ENCODE measurements at regions not wholly inside any gene's neighbourhood (a gene's known extent, or its start where the extent isn't known, plus 50 kb on each side); places are given as distances from the start of the nearest gene placed in this dataset.

DNA sequence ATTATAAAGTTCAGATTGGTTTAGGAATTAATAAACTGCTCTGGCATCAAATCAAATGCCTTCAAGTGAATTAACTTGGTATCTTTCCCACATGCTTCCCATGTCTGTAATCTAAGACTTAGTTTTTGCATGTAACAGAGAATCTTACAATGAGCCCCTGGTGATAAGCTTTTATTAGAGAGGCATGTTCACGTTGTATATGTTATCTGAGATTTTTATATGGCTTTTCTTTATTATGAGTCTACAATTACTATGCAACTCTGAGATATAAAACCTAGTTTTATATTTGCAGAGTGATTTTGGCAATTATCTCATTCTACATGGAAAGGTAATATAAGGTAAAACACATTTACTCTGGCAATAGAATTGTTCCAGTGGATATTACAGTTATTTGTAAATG lies 1578.4 kb upstream of the IGFBP7 start:
- DNase-seq = no peak

DNA sequence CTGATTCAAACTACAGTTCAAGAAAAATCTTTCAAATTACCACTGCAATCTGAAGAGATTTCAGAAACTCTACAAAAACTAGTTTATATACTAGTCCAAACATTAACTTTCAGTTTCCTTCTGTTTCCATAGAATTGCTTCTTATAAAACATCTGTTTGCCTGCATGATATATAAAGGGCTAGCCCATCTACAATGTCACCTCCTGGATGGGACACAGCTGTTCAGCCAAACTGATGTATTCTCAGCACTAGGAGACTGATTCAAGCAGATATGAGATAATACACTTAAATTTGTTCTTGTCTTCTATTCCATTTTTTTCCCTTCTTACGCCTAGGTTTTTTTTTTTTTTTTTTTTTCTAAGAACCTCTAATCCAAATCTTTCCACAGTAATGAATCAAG lies 1569.7 kb upstream of the IGFBP7 start:
- DNase-seq = no peak

DNA sequence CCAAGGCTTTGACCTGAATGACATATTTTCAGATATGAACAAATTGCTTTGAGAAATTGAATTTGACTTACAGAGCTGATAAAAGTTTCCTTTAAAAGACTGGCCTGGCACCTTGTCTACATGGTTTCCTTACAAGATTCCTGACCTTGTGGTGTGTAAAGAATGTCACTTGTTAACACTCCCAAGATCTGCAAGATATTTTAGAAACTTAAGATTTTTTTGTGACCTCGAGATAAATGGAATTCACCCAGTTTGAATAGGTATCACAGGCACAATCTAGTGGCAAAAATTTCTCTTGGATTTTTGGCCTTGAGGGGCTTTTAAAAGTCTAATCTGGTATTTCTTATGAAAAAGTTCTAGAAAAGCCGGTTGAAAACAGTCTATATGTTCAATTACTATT lies 1568.9 kb upstream of the IGFBP7 start:
- no peak for DNase-seq

DNA sequence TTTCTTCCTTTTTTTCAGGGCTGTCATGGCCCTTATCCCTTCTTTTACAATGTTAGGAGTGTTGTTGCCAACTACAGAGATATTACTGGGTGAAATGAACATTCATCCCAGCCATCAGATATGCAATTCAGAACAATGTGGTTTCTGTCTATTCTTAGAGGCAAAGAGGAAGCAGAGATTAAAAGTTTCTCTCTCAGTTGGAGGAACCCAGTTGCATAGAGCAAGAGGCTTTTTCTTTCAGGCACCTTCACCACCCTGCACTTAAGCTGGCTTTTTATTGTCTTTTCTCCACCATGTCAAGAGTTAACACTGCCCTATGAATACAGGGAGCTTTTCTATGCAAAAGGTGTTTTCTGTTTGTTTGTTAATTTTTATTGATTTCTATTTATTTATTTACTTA lies 1559.6 kb upstream of the IGFBP7 start:
- DNase-seq = no peak

DNA sequence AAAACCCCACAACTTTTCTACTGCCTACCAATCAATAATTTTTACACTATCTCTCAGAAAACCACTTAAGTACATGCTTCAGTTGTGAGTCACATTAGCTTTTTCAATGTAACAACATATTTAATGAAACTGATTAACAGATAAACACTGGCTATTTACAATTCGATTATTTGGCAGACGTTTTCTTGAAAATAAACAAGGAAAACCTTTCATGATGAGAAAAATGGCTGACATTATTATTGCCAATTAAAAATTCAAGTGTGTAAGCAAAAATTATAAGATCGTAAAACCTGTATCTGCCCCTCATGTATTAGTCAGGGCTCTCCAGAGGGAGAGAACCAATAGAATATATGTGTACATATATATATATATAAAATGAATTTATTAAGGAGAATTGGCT lies 1555.5 kb upstream of the IGFBP7 start:
- no peak for DNase-seq

DNA sequence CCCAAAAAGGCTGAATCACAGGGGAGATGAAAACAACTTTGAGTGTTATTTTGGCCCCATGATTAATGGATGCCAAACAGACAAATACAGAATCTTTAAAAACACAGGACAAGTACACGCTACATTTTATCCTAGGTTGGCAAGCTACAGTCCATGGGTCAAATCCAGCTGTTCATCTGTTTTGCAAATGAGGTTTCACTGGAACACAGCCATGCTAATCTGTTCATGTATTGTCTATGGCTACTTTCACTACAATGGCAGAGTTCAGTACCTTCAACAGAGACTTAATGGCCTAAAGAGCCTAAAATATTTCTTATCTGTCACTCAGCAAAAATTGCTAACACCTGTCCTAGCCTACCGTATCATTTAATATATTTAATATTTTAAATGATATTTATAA lies 1548.5 kb upstream of the IGFBP7 start:
- peak in 1 of 14 donors; percentile 1 for DNase-seq

DNA sequence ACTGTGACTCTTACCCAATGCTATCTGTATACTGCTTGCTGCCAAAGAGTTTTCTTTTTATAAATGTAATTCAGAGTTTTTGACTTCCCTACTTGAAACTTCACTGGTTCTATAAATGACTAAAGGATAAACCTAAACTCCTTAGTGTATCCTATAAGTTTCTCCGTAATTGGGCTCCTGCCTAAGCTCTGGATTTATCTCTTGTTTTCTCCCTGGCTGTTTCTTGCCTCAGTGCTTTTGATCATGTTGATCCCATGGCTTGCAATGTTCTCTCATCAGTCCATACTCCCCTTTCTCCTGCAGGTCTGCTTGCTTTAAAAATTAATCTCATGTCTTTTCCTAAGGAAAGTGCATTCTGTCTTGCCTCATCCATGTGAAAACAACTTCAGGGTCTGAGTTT lies 1543.1 kb upstream of the IGFBP7 start:
- no peak for DNase-seq

DNA sequence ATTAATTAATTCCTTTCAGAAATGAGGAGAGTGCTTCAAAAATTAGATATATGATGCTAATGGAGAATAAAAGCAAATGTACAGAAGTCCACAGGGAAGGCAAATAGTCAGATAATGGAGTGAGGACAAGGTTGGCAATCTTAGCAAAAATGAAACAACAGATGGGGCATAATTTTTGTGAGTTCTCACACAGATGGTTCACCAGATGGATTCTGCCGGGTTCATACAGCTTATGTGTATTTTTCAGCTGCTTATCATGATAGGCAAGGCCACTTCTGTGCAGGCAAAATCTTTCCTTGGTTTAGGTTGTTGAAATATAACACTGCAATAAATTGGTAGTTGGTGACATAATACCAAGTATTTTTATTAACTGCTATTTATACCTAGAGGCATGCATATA lies 1539.0 kb upstream of the IGFBP7 start:
- DNase-seq = peak in 1 of 14 donors; percentile 89

DNA sequence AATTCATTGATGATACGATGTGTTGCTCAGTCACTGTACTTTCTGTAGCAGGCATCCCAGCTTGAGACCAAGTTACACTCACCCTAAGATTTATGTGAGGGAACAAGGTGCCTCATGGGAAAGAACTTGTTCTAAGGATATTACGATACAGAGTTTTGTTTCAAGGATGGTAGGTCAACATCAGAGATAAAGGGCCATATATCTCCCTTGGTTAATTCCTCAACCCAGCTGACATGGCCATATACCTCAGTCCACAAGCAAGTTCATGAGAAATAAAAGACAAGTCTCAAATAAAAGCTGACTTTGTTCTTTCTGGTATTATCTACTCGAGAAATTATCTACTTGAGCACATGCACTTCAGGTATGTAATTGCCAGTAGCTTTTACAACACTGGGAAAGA lies 1535.9 kb upstream of the IGFBP7 start:
- no peak for DNase-seq

DNA sequence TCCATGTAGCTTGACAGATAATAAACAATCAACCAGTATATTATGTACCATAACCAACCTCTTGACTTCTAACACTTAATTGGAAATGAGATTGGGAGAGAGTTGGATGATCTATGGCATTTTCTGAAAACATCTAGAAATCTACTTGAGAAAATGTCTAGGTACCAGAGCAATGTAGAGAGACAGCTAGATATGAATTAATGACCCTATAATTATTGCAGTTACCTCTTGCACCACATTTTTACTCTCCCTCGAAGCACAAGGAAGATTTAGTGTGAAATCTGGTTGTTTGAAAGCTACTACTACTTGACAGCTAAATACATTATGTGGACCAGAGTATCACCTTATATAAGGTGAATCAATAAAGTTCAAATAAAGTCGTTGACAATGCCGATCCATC lies 1534.4 kb upstream of the IGFBP7 start:
- DNase-seq = no peak

DNA sequence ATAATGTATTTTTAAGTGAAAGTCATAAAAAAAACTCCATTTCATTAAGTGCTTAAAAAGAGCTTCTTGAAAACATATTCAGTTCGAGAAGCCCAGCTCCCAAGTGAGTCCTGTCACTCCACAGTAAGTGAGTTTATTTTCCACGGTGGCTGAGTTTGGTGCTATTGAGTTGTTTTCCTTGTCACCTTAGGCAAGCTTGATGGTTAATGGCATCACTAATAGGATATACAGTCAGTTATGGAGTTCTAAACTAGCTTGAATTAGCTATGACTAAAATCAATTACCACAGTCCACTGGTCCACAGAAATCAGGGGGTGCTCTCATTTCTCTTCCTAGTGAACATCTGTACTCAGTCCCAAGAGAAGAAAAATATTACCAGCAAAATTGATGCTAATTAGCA lies 1526.2 kb upstream of the IGFBP7 start:
- no peak for DNase-seq

DNA sequence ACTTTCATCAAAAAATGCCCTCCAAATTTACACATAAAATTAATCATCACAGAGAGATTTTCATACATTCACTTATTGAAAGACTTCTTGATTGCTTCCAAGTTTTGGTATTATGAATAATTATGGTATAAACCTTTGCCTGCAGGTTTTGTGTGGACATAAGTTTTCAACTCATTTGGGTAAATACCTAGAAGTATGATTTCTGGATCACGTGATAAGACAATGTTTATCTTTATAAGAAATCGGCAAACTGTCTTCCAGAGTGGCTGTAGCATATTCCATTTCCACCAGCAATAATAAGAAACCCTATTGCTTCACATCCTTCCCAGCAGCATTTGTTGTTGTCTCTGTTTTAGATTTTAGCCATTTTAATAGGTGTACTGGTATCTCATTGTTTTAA lies 1507.0 kb upstream of the IGFBP7 start:
- DNase-seq = no peak

DNA sequence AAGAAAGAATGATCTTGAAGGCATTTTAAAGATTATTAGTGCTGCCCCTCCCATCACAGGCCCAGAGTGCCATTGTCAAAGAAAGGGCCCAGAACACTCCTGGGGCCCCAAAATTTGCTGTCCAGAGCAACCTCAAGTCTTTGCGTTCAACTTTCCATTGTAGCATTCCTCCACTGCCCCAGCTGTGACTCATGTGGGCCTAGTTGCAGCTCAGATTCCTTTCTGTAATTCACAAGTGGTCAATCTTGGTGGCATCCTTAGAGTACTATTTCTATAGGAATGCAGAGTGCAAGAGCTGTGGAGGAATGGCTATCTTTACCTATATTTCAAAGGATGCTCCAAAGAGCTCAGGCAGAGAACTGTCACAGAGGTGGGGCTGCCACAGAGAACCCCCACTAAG lies 1500.8 kb upstream of the IGFBP7 start:
- no peak for DNase-seq

DNA sequence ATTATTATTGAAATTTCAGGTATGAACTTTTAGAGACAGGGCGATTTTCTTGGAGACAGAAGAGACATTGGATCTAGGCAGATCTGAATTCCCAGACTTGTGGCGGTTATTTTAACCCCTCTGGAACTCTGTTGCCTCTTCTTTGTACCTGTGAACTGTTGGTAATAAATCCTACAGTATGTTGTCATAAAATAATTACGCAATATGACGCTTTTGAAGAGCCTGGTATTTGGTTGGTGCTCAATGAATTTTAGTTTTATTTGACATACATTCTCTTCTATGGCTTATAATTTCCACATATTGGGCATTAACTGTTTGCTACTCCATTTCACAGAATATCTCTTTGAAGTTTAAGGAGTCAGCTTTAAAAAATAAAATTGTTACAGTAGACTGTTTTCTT lies 1496.1 kb upstream of the IGFBP7 start:
- DNase-seq = no peak

DNA sequence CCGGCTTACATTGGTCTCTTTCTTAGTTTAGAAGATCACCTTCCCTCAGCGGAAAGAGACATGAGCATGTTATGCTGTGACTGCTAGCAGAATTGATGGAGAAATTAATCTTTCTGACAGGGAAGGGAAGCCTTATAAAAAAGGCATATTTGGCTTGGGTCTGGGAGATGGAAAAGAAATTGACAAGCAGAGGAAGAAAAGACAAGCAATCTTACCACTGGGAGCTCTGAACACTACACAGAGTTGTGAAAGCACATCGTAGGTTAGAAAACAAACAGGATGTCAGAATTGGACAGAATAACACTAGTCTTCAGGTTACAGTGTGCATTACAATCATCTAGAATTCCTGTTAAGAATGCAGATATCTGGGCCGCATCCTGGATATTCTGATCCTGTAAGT lies 1493.8 kb upstream of the IGFBP7 start:
- DNase-seq = no peak

DNA sequence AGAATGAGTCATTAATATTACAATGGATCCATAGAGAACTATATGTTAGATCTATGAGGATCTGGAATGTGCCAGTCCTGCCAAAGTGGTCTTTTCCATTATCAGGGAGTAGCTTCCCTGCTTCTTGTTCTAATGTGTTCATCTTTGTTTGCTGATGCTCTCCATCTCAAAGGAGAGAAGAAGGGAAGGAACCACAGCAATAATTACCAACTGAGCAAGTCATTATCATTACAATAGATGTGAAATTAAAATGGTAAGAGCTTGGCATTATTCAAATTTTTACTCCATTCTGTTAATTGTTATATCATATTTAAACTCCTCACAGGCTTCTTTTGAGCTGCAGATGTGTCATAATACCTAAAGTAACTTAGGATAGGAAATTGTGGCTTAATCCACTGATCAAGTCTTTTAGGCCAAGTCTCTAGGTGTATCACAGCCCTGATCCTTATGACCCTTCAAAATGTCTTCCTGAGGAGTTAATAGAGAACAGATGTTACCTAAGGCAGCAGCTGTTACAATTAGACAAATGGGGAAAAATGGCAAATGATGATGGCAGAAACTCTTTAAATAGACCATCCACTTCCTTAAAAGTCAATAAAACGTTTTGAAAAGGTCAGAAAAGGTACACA lies 1492.7 kb upstream of the IGFBP7 start:
- DNase-seq = no peak

DNA sequence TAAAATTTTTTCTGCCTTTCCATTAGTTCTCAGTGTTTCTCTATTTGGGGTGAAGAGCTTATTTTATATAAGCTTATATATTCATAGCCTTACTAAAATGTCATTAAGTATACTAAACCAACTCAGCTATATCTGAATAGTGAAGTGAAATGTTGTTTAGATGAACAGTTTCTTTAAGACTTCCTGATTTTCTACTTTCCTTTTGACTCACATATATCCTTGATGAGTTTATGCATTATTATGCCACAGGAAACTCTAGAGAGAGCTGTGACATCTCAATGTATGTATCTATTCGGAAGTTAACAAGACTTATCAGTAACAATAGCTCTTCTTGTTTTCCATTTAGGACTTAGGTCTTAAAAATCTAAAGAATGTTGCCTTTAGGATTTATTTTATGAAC lies 1491.8 kb upstream of the IGFBP7 start:
- DNase-seq = no peak

DNA sequence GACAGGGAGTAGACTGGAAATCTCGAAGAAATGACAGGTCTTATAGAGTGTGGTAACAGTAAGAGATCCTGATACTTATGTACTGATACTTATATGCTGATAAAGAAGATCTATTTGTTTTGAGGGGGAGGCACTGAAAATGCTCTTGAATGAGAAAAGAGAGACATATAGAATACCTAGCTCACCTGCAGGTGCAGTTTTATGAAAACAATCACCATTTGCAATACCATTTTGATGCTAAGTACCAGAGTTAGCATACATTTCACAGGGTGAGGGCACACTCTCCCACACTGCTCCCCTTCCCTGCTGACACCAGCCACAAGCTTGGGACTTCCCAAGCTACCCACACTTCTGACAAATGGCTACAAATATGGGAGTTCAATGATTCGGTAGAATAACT lies 1490.1 kb upstream of the IGFBP7 start:
- no peak for DNase-seq

DNA sequence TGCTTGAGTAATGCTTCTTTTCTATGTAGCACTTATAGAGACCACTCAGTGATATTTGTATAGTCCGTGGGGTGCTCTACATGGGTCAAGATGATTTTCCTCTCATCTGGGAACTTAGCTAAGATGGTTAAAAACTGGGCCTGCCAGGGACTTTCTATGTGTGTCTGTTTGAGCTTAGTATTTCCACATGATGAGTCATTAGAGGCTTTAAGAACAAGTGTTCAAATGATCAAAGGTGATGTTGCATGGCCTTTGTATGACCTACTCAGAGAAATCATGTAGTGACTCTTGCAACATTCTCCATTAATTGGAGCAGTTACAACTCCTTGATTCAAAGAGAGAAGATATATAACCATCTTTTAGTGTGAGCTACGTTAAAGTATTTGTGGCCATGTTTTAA lies 1480.5 kb upstream of the IGFBP7 start:
- DNase-seq = no peak

DNA sequence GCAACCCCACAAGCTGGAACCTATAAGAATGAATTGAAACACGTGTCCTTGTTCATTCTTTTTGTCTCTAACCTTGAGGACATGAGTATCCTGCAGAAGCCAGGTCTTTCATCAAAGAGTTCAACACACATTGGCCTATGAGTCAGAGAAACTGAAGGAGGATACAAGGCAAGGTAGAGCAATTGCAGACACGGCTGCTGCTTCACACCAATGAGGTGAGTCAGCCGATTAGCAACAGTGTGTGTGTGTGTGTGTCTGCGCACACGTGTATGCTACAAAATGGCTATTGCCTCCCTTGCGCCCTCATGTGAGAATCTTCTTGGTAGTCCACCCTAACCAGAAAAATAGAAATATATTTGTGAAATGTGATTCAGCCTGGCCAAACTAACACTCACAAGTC lies 1477.7 kb upstream of the IGFBP7 start:
- DNase-seq = no peak

DNA sequence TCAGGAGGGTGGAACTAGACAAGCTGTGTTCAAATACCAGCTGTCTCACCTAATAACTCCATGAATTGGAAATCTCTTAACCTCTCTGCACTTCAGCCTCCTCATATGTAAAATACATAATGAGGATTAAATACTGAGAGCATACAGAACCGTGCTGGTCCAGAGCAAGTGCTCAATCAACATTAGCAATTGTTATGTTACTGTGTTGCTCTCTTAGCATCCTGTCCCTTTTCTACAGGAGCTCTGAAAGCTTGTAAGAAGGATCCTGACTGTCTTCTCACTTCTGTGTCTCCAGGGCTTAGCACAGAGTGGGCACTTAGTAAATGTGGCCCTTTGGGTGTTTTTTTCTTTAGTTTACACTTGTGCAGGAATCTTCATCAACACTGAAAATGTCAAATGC lies 1456.1 kb upstream of the IGFBP7 start:
- DNase-seq = no peak

DNA sequence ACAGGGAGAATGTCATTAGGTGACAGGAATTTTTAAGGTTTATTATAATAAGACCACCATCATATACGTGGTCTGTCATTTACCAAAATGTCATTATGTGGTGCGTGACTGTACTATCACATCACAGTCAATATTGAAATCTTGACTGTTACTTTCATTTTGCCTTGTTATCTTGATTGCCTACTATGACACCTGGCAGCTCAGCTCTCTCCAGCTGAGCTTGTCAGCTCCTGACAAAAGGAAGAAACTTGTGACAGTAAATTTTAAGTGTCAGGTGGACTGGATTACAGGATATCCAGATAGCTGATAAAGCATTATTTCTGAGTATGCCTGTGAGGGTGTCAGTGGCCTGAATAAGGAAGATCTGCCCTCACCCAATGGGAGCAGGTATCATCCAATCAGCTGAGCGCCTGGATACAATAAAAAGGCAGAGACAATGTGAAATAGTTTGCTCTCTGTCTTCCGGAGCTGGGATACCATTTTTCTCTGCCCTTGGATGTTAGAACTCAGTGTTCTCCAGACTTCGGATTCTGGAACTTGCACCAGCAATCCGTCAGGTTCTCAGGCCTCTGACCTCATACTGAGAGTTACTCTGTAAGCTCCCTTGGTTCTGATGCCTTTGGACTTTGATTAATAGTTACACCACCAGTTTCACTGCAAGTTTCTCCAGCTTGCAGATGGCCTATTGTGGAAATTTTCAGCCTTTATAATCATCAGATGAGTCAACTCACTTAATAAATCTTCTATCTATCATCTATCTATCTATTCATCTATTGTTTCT lies 1454.7 kb upstream of the IGFBP7 start:
- DNase-seq = no peak

DNA sequence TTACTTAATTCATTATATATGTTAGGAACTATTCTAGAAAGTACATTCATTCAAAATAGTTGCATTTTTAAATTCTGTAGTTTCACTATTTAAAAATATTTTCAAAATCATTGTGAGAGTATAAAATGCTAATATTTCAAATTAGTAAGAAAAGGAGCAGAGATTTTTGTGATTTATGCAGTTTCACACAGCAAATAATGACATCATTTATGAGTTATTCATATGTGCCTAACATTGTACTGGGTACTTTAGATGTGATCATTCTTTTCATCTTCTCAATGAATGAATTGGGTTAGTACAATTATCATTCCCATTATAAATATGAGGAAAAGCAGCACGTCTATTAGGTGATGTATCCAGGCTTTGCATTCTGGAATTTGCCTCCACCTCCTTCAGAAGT lies 1451.0 kb upstream of the IGFBP7 start:
- DNase-seq = no peak

DNA sequence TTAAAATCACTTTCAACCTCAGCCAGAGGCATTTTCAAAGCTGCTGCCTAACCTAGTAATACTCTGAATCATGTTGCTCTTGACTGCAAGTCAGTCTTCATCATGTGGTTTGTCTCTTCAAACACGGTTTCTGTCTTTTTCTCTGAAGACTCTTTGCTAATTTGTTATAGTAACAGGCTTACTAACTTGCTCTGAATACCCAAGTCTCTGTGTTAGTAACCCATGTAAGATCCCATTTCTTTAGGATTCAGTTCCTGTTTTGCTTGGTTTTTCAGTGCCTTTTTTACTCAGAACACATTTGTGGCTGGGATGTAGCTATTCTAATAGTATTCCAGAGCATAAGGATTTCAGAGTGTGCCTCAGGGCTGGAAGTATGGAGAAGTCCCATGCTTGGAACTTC lies 1450.6 kb upstream of the IGFBP7 start:
- DNase-seq = no peak

DNA sequence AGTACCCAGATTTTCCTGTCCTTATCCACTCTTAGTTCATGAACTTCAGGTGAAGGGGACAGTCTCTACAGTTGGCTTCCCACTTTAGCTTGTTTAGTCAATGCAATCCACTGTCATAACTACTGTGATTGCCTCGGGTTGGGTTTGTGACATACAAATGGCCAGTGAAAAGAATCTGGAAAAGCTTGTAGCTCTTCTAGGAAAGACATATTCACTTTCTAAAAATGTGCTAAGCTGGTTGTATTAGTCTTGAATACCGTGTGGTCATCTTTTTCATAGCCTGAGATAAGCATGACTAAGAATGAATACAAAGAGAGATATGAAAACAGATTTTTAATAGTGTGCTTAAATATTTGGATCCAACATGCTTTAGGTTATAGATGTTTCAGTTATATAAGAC lies 1443.5 kb upstream of the IGFBP7 start:
- DNase-seq = no peak

Data from C1 segment of cervical spinal cord (tissue), 14 donors.